Ascending aorta (tissue), 2 donors: ENCODE measurements at regions not wholly inside any gene's neighbourhood (a gene's known extent, or its start where the extent isn't known, plus 50 kb on each side); places are given as distances from the start of the nearest gene placed in this dataset.

Source experiments
- DNase-seq, 2 donors: peaks; one replicate each; pipeline ENCODE4 v3.0.0-alpha.2; 2019; ENCODE audit warnings: low spot score in 2 of 2
- H3K27ac ChIP-seq, 2 donors: fragments of 200-600 bp; sonication (generic); one replicate each; pipeline ENCODE4 v1.5.1; 2016 to 2017; ENCODE audit warnings: mild to moderate bottlenecking in 1 of 2
- H3K27me3 ChIP-seq: fragments of 200-600 bp; sonication (generic); one replicate; pipeline ENCODE4 v1.5.1; 2017
- H3K36me3 ChIP-seq, 2 donors: fragments of 200-600 bp; sonication (generic); one replicate each; pipeline ENCODE4 v1.5.1; 2016
- H3K4me1 ChIP-seq, 2 donors: fragments of 200-600 bp; sonication (generic); one replicate each; pipeline ENCODE4 v1.5.1; 2016 to 2017; ENCODE audit warnings: mild to moderate bottlenecking in 1 of 2
- H3K4me3 ChIP-seq, 2 donors: fragments of 200-600 bp; sonication (generic); one replicate each; pipeline ENCODE4 v1.5.1; 2016 to 2017; ENCODE audit warnings: mild to moderate bottlenecking in 1 of 2
- H3K9me3 ChIP-seq, 2 donors: fragments of 200-600 bp; sonication (generic); one replicate each; pipeline ENCODE4 v1.5.1; 2016
- intact Hi-C: fragments of 100-400 bp; cut with DNase I; formaldehyde crosslinking; loops from one replicate; pipeline ENCODE4 v1.15.1; 2023
- TF ChIP-seq, protein P1 (sequence below), 3 experiments: fragments of 200-600 bp in 2 of 3; fragments of 450-650 bp in 1 of 3; sonication (generic) in 2 of 3; IDR thresholded peaks; one replicate each; pipeline ENCODE4 v1.5.1; 2016 to 2019; ENCODE audit warnings: antibody characterized with exemption in 3 of 3, mild to moderate bottlenecking in 1 of 3, moderate library complexity in 1 of 3

DNA sequence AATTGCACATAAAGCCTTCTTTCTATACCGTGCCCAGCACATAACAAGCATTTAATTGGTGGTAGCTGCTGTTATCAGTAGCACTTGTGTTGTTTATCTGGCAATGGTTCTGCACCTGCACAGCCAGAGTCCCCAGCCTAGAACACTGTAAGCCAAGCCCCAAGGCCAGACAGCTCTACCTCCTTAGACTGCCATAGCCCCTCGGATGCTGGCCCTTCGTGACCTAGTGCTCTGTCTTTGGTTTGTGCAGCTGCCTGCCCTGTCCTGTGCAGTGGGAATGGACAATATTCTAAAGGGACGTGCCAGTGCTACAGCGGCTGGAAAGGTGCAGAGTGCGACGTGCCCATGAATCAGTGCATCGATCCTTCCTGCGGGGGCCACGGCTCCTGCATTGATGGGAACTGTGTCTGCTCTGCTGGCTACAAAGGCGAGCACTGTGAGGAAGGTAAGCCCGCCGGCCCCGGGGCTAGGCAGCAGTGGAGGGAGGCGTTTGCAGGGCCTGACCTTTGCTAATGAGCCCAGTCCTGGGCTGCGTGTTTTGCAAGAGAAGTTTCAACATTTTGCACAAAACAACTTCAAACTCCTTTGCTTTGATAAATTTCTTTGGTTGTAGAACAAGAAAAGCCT, 173.3 kb upstream of the WWC1 start:
- H3K27me3 ChIP-seq: no peaks in the 10 kb centered on the region
- DNase-seq: no peak
- intact Hi-C loops: loop anchor here (5.0 kb wide), 1 partner anchor 104 kb away; no protein-coding TSS in a partner anchor
- H3K4me3 ChIP-seq: no peak overlapping the region
- TF ChIP-seq, protein P1, sequence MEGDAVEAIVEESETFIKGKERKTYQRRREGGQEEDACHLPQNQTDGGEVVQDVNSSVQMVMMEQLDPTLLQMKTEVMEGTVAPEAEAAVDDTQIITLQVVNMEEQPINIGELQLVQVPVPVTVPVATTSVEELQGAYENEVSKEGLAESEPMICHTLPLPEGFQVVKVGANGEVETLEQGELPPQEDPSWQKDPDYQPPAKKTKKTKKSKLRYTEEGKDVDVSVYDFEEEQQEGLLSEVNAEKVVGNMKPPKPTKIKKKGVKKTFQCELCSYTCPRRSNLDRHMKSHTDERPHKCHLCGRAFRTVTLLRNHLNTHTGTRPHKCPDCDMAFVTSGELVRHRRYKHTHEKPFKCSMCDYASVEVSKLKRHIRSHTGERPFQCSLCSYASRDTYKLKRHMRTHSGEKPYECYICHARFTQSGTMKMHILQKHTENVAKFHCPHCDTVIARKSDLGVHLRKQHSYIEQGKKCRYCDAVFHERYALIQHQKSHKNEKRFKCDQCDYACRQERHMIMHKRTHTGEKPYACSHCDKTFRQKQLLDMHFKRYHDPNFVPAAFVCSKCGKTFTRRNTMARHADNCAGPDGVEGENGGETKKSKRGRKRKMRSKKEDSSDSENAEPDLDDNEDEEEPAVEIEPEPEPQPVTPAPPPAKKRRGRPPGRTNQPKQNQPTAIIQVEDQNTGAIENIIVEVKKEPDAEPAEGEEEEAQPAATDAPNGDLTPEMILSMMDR (IDR thresholded peaks at IDR 0.05): no peak
- H3K27ac ChIP-seq: no peak overlapping the region
- H3K9me3 ChIP-seq: no peaks in the 10 kb centered on the region
- no peaks in the 10 kb centered on the region for H3K4me1 ChIP-seq
- no peaks in the 10 kb centered on the region for H3K36me3 ChIP-seq

DNA sequence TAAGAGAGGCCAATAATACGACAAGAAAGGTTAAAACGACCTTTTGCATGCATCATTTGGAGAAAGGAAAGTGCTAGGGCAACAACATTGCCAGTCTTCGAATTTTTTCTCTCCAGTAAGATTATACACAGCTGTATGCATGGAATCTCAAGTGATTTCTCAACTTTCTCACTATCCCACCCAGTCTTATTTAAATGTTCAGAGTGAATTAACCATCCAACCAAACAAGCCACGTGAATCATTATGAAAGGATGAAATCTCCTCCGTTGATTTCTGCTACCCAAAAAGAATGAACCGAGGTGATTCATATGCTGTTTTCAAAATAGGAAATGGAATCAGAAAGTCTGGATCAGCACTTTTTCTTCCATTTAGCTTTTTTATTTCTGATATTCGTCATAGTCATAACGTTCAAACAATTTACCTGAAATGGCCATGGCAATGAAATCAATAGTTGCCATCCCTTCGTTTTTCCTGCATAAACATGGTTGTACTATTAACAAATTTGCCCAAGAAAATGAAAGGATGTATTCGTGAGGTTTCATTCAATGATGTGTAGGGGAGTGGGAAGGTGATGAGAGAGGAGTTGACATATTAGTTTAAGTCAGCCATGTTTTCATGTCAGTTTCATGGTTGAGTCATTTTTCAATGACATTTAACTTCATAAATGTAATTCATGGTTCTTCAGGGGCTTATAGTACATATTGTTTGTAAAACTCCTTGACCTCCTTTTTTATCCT, 170.9 kb upstream of the WWC1 start:
- TF ChIP-seq, protein P1 (IDR thresholded peaks at IDR 0.05): no peak
- Histone ChIP-seq H3K27me3 (no peaks in the 10 kb centered on the region), H3K36me3 (no peaks in the 10 kb centered on the region), H3K27ac (no peak overlapping the region), H3K9me3 (no peaks in the 10 kb centered on the region), H3K4me3 (no peak overlapping the region), H3K4me1 (no peaks in the 10 kb centered on the region)
- intact Hi-C loops: no loop called here
- no peak for DNase-seq

DNA sequence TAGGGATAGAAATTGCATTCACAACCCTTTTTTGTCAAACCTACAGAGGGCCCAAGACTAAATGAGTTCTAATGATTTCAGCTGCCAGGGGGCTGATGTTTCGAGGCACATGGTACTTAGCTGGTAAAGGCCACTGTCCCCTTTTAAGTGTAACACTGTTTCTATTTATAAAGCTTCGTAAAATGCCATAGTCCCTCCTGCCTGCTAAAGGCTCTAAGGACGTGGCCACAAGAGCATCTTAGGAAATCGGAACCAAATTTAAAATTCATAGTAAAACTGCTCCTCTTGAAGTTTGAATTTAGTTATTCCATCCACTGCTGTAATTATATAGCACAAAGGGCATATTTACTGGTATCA, 170.3 kb upstream of the WWC1 start:
- intact Hi-C loops: no loop called here
- TF ChIP-seq, protein P1 (IDR thresholded peaks at IDR 0.05): no peak
- DNase-seq: no peak
- H3K4me1 ChIP-seq: no peaks in the 10 kb centered on the region
- H3K9me3 ChIP-seq: no peaks in the 10 kb centered on the region
- no peaks in the 10 kb centered on the region for H3K36me3 ChIP-seq
- no peak overlapping the region for H3K4me3 ChIP-seq
- no peaks in the 10 kb centered on the region for H3K27me3 ChIP-seq
- H3K27ac ChIP-seq: no peak overlapping the region

DNA sequence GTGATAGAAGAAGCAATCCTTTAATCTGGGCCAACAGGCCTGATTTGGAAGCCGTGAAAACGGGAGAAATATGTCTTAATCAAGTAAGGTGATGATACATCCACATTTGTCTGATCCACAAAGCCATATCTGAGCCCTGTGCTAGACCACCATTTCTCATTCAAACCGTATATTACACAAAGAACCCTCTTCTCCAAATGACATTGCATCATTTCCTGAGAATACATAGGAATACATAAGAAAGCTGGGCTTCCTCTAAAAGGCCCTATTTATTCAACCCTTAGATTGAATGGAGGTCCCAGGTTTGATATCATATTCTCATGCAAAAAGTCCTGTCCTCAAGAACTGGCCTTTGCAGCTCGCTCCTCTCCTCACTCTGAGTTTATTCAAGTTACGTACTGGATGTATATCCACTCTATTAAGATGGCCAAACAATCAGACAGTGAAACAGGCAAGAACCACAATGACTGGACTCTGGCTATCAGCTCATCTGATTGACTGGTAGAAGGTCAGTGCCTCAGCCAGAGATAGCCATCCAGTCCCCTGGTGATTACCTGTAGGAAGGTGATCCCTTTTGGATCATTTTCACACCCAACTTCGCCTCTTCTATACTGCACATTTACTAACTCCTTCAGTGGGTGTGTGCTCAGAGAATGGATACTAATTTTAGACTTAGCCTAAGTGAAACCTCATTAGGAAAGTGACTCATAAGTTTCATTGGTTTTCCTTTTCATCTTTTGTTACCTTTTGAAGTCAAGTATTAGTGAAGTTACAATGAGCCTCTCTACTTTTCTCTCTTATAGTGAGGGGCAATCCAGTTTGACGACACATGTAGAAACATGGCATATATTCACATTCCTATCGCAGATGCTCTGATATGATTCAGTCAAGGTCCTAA, 167.6 kb upstream of the WWC1 start:
- intact Hi-C loops: no loop called here
- H3K27me3 ChIP-seq: no peaks in the 10 kb centered on the region
- no peaks in the 10 kb centered on the region for H3K9me3 ChIP-seq
- no peaks in the 10 kb centered on the region for H3K4me1 ChIP-seq
- no peak overlapping the region for H3K4me3 ChIP-seq
- H3K27ac ChIP-seq: no peak overlapping the region
- no peak for DNase-seq
- TF ChIP-seq, protein P1 (IDR thresholded peaks at IDR 0.05): no peak
- H3K36me3 ChIP-seq: no peaks in the 10 kb centered on the region

DNA sequence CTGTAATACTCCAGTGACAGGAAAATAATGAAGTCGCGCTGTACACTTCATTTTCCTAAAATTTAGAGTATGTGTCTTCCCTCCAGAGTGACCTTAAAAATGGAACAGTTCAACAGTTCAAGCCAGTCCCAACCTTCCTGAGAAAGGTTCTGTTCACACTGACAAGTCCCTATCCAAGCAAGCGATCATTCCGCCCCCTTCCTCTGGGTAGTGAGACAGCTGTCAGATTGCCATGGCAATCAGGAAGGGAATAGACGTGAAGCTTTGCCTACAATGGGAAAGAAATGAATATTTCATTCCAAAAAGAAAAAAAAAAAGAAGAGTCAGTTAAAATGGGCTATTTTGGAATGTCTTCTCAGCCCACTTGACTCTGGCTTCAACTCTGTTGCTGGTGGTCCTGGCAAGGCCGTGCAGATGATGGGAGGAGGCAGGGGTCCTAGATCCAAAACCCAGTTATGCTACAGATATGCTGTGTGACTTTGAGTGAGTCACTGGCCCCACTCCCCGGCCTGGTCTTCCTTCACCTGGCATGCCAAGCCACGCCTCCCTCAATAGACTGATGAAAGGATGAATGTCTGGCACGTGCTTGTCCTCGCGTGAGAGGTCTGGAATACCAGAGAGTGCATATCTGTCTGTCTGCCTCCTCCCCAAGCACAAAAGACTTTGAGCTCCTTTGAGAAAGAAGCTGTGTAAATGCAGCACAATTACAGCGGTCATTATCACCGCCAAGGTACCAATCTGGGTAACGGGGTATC, 165.8 kb upstream of the WWC1 start:
- H3K9me3 ChIP-seq: no peaks in the 10 kb centered on the region
- no peak overlapping the region for H3K4me3 ChIP-seq
- no peak overlapping the region for H3K27ac ChIP-seq
- no peaks in the 10 kb centered on the region for H3K36me3 ChIP-seq
- no peaks in the 10 kb centered on the region for H3K27me3 ChIP-seq
- TF ChIP-seq, protein P1 (IDR thresholded peaks at IDR 0.05): no peak
- DNase-seq: no peak
- intact Hi-C loops: no loop called here
- H3K4me1 ChIP-seq: no peaks in the 10 kb centered on the region
